ENCODE measurements at regions not wholly inside any gene's neighbourhood (a gene's known extent, or its start where the extent isn't known, plus 50 kb on each side); places are given as distances from the start of the nearest gene placed in this dataset.

DNA sequence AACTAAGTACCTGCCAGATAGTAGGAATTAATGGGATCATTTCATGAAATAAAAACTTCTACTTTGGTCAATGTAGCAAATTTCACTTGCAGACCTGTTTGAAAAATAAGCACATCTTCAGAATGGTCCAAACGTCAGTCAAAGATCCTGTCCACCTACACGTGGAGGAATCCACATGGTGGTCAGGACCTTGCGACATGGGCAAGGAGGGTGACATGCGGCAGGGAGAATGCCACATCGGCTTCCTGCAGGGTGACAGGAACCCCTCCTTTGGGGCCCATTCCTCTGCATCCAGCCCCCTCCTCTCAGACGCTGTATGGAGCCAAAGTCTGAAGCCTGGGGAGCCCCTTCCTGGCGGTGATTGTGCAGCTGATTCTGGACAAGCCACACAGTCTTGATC lies 95.5 kb upstream of the MGMT start:
- Mint-ChIP-seq H3K36me3 (ENCODE audit: low read depth) (no peaks in the 10 kb centered on the region), H3K4me1 (no peaks in the 10 kb centered on the region), H3K4me3 (no peak overlapping the region), H3K27me3 (peaks cover 17% of the 10 kb centered on the region), H3K27ac (no peak overlapping the region), H3K9me3 (no peaks in the 10 kb centered on the region)
- CTCF ChIA-PET = no interaction called here
- POLR2A ChIA-PET = no interaction called here
- DNase-seq = no peak

GRCh38 chr10:129372172-129372571 lies 94.9 kb upstream of the MGMT start:
- Mint-ChIP-seq H3K9me3 (no peaks in the 10 kb centered on the region), H3K27ac (no peak overlapping the region), H3K27me3 (peaks cover 17% of the 10 kb centered on the region), H3K4me1 (no peaks in the 10 kb centered on the region), H3K36me3 (ENCODE audit: low read depth) (no peaks in the 10 kb centered on the region), H3K4me3 (no peak overlapping the region)
- CTCF ChIA-PET = no interaction called here
- POLR2A ChIA-PET = no interaction called here
- no peak for DNase-seq

DNA sequence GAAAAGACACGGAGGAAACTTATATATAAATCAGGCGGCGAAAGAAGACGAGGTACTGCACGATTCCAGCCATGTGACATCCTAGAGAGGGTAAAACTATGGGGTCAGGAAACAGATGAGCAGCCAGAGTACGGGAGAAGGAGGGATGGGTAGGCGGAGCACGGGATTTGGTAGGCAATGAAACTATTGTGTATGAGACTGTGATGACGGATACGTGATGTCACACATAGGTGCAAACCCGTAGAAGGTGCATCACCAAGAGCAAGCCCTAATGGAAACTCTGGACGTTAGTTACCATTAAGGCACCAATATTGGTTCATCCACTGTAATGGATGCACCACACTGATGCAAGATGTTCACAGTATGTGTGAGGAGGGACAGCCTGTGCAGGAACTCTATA lies 93.8 kb upstream of the MGMT start:
- no peaks in the 10 kb centered on the region for H3K9me3 Mint-ChIP-seq
- ChIA-PET POLR2A (no interaction called here), CTCF (no interaction called here)
- H3K27me3 Mint-ChIP-seq = peaks cover 17% of the 10 kb centered on the region
- H3K36me3 Mint-ChIP-seq (ENCODE audit: low read depth) = no peaks in the 10 kb centered on the region
- DNase-seq = no peak
- H3K27ac Mint-ChIP-seq = no peak overlapping the region
- no peaks in the 10 kb centered on the region for H3K4me1 Mint-ChIP-seq
- no peak overlapping the region for H3K4me3 Mint-ChIP-seq

- Mint-ChIP-seq H3K27ac (no peak overlapping the region), H3K9me3 (no peaks in the 10 kb centered on the region), H3K4me3 (no peak overlapping the region), H3K4me1 (no peaks in the 10 kb centered on the region), H3K36me3 (ENCODE audit: low read depth) (no peaks in the 10 kb centered on the region), H3K27me3 (peaks cover 17% of the 10 kb centered on the region)
- ChIA-PET POLR2A (no interaction called here), CTCF (no interaction called here)
- no peak for DNase-seq
Measured at GRCh38 chr10:129373718-129374117, 93.3 kb upstream of the MGMT start.

DNA sequence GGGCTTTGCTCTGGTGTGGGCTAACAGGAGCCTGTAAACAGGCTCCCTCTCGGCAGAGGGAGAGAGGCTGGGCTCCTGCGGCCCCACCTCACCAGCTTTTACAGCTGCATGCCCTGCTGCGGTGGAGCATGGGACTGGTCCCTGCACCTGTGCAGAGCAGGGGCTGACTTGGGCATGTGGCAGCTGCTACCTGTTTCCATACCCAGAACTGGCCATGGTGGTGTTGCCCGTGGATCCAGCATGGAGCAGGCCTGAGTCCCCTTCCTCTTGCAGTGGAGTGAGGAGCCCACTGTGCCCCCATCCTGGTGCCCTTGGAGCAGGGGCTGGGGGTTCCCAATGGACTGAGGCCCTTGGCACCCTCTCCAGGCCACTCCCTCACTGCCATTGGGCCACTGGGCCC lies 91.9 kb upstream of the MGMT start:
- H3K9me3 Mint-ChIP-seq = no peaks in the 10 kb centered on the region
- no peak overlapping the region for H3K27ac Mint-ChIP-seq
- no peaks in the 10 kb centered on the region for H3K4me1 Mint-ChIP-seq
- H3K4me3 Mint-ChIP-seq = no peak overlapping the region
- no peaks in the 10 kb centered on the region for H3K36me3 Mint-ChIP-seq (ENCODE audit: low read depth)
- peaks cover 17% of the 10 kb centered on the region for H3K27me3 Mint-ChIP-seq
- POLR2A ChIA-PET = no interaction called here
- CTCF ChIA-PET = no interaction called here
- no peak for DNase-seq

GRCh38 chr10:129375912-129376311 lies 91.1 kb upstream of the MGMT start:
- Mint-ChIP-seq H3K4me3 (no peak overlapping the region), H3K27me3 (peaks cover 15% of the 10 kb centered on the region), H3K4me1 (no peaks in the 10 kb centered on the region), H3K27ac (no peak overlapping the region), H3K36me3 (ENCODE audit: low read depth) (no peaks in the 10 kb centered on the region), H3K9me3 (no peaks in the 10 kb centered on the region)
- ChIA-PET POLR2A (no interaction called here), CTCF (no interaction called here)
- DNase-seq = no peak

GRCh38 chr10:129380279-129380678 lies 86.8 kb upstream of the MGMT start:
- H3K27me3 Mint-ChIP-seq = no peaks in the 10 kb centered on the region
- H3K4me1 Mint-ChIP-seq = no peaks in the 10 kb centered on the region
- ChIA-PET CTCF (no interaction called here), POLR2A (no interaction called here)
- no peak for DNase-seq
- H3K36me3 Mint-ChIP-seq (ENCODE audit: low read depth) = no peaks in the 10 kb centered on the region
- no peak overlapping the region for H3K4me3 Mint-ChIP-seq
- H3K9me3 Mint-ChIP-seq = no peaks in the 10 kb centered on the region
- no peak overlapping the region for H3K27ac Mint-ChIP-seq

- DNase-seq = no peak
- no peaks in the 10 kb centered on the region for H3K4me1 Mint-ChIP-seq
- H3K27me3 Mint-ChIP-seq = no peaks in the 10 kb centered on the region
- no peaks in the 10 kb centered on the region for H3K9me3 Mint-ChIP-seq
- CTCF ChIA-PET = no interaction called here
- H3K4me3 Mint-ChIP-seq = no peak overlapping the region
- POLR2A ChIA-PET = no interaction called here
- no peak overlapping the region for H3K27ac Mint-ChIP-seq
- H3K36me3 Mint-ChIP-seq (ENCODE audit: low read depth) = no peaks in the 10 kb centered on the region
Measured at GRCh38 chr10:129381741-129382140, 85.3 kb upstream of the MGMT start.

DNA sequence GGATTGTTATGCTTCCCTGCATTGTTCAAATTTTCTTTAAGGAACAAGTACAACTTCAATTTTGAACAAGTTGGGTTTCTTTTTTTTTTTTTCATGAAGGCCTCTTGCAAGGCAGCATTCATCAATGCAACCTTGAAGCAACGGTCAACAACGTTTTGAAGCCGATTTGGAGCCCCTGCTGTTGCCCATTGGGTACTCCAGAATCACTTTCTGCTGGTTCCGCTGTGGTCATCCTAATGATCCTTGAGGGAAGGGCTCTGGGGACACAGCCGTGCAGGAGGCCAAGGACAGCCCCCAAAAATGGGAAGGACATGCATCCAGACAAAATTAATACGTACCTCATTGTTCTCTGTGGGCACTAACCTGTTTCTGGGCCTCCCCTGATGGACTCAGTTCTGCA lies 84.6 kb upstream of the MGMT start:
- no peaks in the 10 kb centered on the region for H3K9me3 Mint-ChIP-seq
- no peak overlapping the region for H3K27ac Mint-ChIP-seq
- H3K4me1 Mint-ChIP-seq = no peaks in the 10 kb centered on the region
- no peak for DNase-seq
- no peak overlapping the region for H3K4me3 Mint-ChIP-seq
- no peaks in the 10 kb centered on the region for H3K27me3 Mint-ChIP-seq
- ChIA-PET CTCF (no interaction called here), POLR2A (no interaction called here)
- no peaks in the 10 kb centered on the region for H3K36me3 Mint-ChIP-seq (ENCODE audit: low read depth)

DNA sequence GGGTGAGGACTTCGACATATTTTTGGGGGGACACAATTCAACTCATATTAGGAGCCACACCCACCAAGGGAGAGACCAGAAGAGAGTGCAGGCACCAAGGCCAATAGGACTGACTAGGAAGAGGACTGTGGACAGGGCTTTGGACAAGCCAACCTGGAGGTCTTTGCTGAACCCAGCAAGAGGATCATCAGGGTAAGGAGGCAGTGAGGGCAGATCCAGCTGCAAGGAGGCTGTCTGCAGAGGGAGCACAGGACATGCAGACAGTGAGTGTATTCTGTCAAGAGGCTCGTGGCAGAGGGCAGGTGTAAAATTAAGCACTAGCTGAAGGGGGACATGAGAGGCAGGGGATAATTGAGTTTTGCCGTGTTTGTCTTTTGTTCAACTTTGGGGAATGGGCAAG lies 83.4 kb upstream of the MGMT start:
- POLR2A ChIA-PET = no interaction called here
- Mint-ChIP-seq H3K4me1 (no peaks in the 10 kb centered on the region), H3K4me3 (no peak overlapping the region), H3K27ac (no peak overlapping the region), H3K36me3 (ENCODE audit: low read depth) (no peaks in the 10 kb centered on the region), H3K27me3 (no peaks in the 10 kb centered on the region), H3K9me3 (no peaks in the 10 kb centered on the region)
- no peak for DNase-seq
- CTCF ChIA-PET = no interaction called here

DNA sequence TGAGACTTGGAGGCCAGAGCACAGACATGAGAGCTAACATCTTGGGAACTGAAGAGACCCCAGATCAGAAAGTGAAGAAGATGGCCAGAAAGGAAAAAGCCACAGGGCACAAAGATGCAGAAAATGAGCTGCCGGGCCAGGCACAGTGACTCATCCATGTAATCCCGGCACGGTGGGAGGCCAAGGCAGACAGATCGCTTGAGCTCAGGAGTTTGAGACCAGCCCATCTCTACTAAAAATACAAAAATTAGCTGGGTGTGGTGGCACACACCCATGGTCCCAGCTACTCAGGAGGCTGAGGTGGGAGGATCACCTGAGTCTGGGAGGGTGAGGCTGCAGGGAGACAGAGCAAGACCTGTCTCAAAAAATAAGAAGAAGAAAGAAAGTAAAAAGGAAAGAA lies 81.4 kb upstream of the MGMT start:
- Mint-ChIP-seq H3K4me1 (no peaks in the 10 kb centered on the region), H3K36me3 (ENCODE audit: low read depth) (no peaks in the 10 kb centered on the region), H3K27me3 (no peaks in the 10 kb centered on the region), H3K27ac (no peak overlapping the region), H3K9me3 (no peaks in the 10 kb centered on the region), H3K4me3 (no peak overlapping the region)
- ChIA-PET POLR2A (no interaction called here), CTCF (no interaction called here)
- DNase-seq = no peak

DNA sequence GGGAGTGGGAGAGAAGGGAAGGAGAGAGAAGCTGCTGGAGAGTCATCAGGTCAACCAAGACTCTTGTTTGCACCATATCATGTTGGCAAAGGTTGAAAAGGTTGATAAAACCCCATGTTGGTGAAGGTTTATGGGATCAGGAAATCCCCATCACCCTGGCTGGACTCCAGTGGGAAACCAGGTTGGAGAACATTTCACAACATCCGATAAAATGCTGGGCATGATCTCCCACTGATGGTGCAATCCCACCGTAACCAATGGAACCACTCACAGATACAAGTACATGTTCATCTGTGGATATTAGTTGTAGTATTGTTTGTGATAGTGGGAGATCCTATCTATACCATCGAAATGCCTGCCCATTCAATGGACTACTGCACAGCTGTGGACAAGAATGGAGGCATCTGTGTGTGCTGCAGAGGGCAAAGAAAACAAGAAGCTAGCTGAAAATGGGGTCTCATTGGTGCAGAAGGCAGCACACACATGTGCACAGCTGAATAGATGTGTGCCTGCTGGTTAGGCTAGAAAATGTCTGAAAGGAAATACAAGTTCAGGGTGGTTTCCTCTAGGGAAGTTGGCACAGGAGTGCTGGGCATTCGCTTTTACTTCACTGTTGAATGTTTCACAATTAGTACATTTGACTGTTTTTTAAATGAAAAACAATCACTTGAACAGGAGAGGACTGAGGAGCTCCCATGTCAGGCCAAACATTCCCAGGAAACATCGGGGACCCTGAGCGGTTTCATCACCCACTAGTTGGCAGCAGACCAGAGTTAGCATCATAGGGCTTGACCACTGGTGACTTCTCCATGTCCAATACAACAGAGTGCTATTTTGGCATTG lies 80.4 kb upstream of the MGMT start:
- Mint-ChIP-seq H3K27ac (no peak overlapping the region), H3K27me3 (no peaks in the 10 kb centered on the region), H3K9me3 (no peaks in the 10 kb centered on the region), H3K4me3 (no peak overlapping the region), H3K36me3 (ENCODE audit: low read depth) (no peaks in the 10 kb centered on the region), H3K4me1 (no peaks in the 10 kb centered on the region)
- ChIA-PET POLR2A (no interaction called here), CTCF (no interaction called here)
- DNase-seq = no peak

GRCh38 chr10:129387258-129387525 lies 79.8 kb upstream of the MGMT start:
- Mint-ChIP-seq H3K4me3 (no peak overlapping the region), H3K9me3 (no peaks in the 10 kb centered on the region), H3K27ac (no peak overlapping the region), H3K36me3 (ENCODE audit: low read depth) (no peaks in the 10 kb centered on the region), H3K4me1 (no peaks in the 10 kb centered on the region), H3K27me3 (no peaks in the 10 kb centered on the region)
- DNase-seq = no peak
- ChIA-PET CTCF (no interaction called here), POLR2A (no interaction called here)

- Mint-ChIP-seq H3K27me3 (no peaks in the 10 kb centered on the region), H3K27ac (no peak overlapping the region), H3K9me3 (no peaks in the 10 kb centered on the region), H3K4me3 (no peak overlapping the region), H3K36me3 (ENCODE audit: low read depth) (no peaks in the 10 kb centered on the region), H3K4me1 (no peaks in the 10 kb centered on the region)
- no peak for DNase-seq
- POLR2A ChIA-PET = no interaction called here
- CTCF ChIA-PET = no interaction called here
Measured at GRCh38 chr10:129388435-129388834, 78.6 kb upstream of the MGMT start.

- Mint-ChIP-seq H3K9me3 (no peaks in the 10 kb centered on the region), H3K36me3 (ENCODE audit: low read depth) (no peaks in the 10 kb centered on the region), H3K27ac (no peak overlapping the region), H3K4me3 (no peak overlapping the region), H3K27me3 (no peaks in the 10 kb centered on the region), H3K4me1 (no peaks in the 10 kb centered on the region)
- ChIA-PET CTCF (no interaction called here), POLR2A (no interaction called here)
- DNase-seq = no peak
Measured at GRCh38 chr10:129389194-129389593, 77.8 kb upstream of the MGMT start.
